ENCODE measurements at regions not wholly inside any gene's neighbourhood (a gene's known extent, or its start where the extent isn't known, plus 50 kb on each side); places are given as distances from the start of the nearest gene placed in this dataset.

- TF ChIP-seq CTCF (conservative IDR thresholded peaks at IDR 0.05; ENCODE audit: low read depth, low read length) (no peak), EZH2 (IDR thresholded peaks at IDR 0.05; ENCODE audit: low read length, unreplicated experiment) (no peak), EZH2phosphoT487 (IDR thresholded peaks at IDR 0.05; ENCODE audit: borderline replicate concordance, low read length) (no peak)
Observed at GRCh38 chr2:121004950-121005349, 269.3 kb downstream of the GLI2 start.

All from PC-3 (cell line).